ENCODE measurements at regions not wholly inside any gene's neighbourhood (a gene's known extent, or its start where the extent isn't known, plus 50 kb on each side); places are given as distances from the start of the nearest gene placed in this dataset.

- no peak overlapping the region for H2AFZ ChIP-seq (ENCODE audit: low read length)
- no peak overlapping the region for H3K4me3 ChIP-seq (ENCODE audit: insufficient read depth, low read length)
- H3K79me2 ChIP-seq (ENCODE audit: insufficient read depth, low read length): no peaks in the 10 kb centered on the region
- no peaks in the 10 kb centered on the region for H3K36me3 ChIP-seq (ENCODE audit: insufficient read depth, low read length)
- H3K27me3 ChIP-seq (ENCODE audit: insufficient read depth, low read length): no peaks in the 10 kb centered on the region
- no peak for DNase-seq (ENCODE audit: insufficient read length, low spot score, missing footprints)
- H3K9me3 ChIP-seq (ENCODE audit: low read depth, low read length): no peaks in the 10 kb centered on the region
- H3K4me1 ChIP-seq (ENCODE audit: insufficient read depth, low read length): no peaks in the 10 kb centered on the region
- no peak overlapping the region for H3K27ac ChIP-seq (ENCODE audit: low read depth, low read length)
- TF ChIP-seq CTCF (IDR thresholded peaks at IDR 0.05; ENCODE audit: extremely low read depth, low read depth, low read length): no peak
- H3K4me2 ChIP-seq (ENCODE audit: insufficient read depth, low read length): no peak overlapping the region
- no peaks in the 10 kb centered on the region for H4K20me1 ChIP-seq (ENCODE audit: insufficient read depth, low read length)
Measured at GRCh38 chr21:24007592-24007991, 1599.7 kb downstream of the MRPL39 start.

GRCh38 chr21:23986987-23987386 lies 1620.3 kb downstream of the MRPL39 start:
- no peak overlapping the region for H3K27ac ChIP-seq (ENCODE audit: low read depth, low read length)
- H4K20me1 ChIP-seq (ENCODE audit: insufficient read depth, low read length): no peaks in the 10 kb centered on the region
- no peaks in the 10 kb centered on the region for H3K9me3 ChIP-seq (ENCODE audit: low read depth, low read length)
- H2AFZ ChIP-seq (ENCODE audit: low read length): no peak overlapping the region
- no peak overlapping the region for H3K4me2 ChIP-seq (ENCODE audit: insufficient read depth, low read length)
- H3K4me1 ChIP-seq (ENCODE audit: insufficient read depth, low read length): no peaks in the 10 kb centered on the region
- no peak for TF ChIP-seq CTCF (IDR thresholded peaks at IDR 0.05; ENCODE audit: extremely low read depth, low read depth, low read length)
- H3K79me2 ChIP-seq (ENCODE audit: insufficient read depth, low read length): no peaks in the 10 kb centered on the region
- DNase-seq (ENCODE audit: insufficient read length, low spot score, missing footprints): no peak
- H3K36me3 ChIP-seq (ENCODE audit: insufficient read depth, low read length): no peaks in the 10 kb centered on the region
- no peak overlapping the region for H3K4me3 ChIP-seq (ENCODE audit: insufficient read depth, low read length)
- no peaks in the 10 kb centered on the region for H3K27me3 ChIP-seq (ENCODE audit: insufficient read depth, low read length)

GRCh38 chr21:23986214-23986613 lies 1621.1 kb downstream of the MRPL39 start:
- TF ChIP-seq CTCF (IDR thresholded peaks at IDR 0.05; ENCODE audit: extremely low read depth, low read depth, low read length): no peak
- Histone ChIP-seq H3K4me3 (ENCODE audit: insufficient read depth, low read length) (no peak overlapping the region), H3K9me3 (ENCODE audit: low read depth, low read length) (no peaks in the 10 kb centered on the region), H2AFZ (ENCODE audit: low read length) (no peak overlapping the region), H3K27me3 (ENCODE audit: insufficient read depth, low read length) (no peaks in the 10 kb centered on the region), H4K20me1 (ENCODE audit: insufficient read depth, low read length) (no peaks in the 10 kb centered on the region), H3K36me3 (ENCODE audit: insufficient read depth, low read length) (no peaks in the 10 kb centered on the region), H3K79me2 (ENCODE audit: insufficient read depth, low read length) (no peaks in the 10 kb centered on the region), H3K4me1 (ENCODE audit: insufficient read depth, low read length) (no peaks in the 10 kb centered on the region), H3K4me2 (ENCODE audit: insufficient read depth, low read length) (no peak overlapping the region), H3K27ac (ENCODE audit: low read depth, low read length) (no peak overlapping the region)
- DNase-seq (ENCODE audit: insufficient read length, low spot score, missing footprints): no peak

- no peak overlapping the region for H3K4me2 ChIP-seq (ENCODE audit: insufficient read depth, low read length)
- H3K27me3 ChIP-seq (ENCODE audit: insufficient read depth, low read length): no peaks in the 10 kb centered on the region
- H3K4me1 ChIP-seq (ENCODE audit: insufficient read depth, low read length): no peaks in the 10 kb centered on the region
- peak; percentile 18 for DNase-seq (ENCODE audit: insufficient read length, low spot score, missing footprints)
- no peaks in the 10 kb centered on the region for H3K36me3 ChIP-seq (ENCODE audit: insufficient read depth, low read length)
- H3K79me2 ChIP-seq (ENCODE audit: insufficient read depth, low read length): no peaks in the 10 kb centered on the region
- no peak overlapping the region for H3K4me3 ChIP-seq (ENCODE audit: insufficient read depth, low read length)
- no peaks in the 10 kb centered on the region for H3K9me3 ChIP-seq (ENCODE audit: low read depth, low read length)
- no peak overlapping the region for H2AFZ ChIP-seq (ENCODE audit: low read length)
- no peaks in the 10 kb centered on the region for H4K20me1 ChIP-seq (ENCODE audit: insufficient read depth, low read length)
- H3K27ac ChIP-seq (ENCODE audit: low read depth, low read length): no peak overlapping the region
- TF ChIP-seq CTCF (IDR thresholded peaks at IDR 0.05; ENCODE audit: extremely low read depth, low read depth, low read length): no peak
Measured at GRCh38 chr21:23982546-23982945, 1624.7 kb downstream of the MRPL39 start.
